HepG2 (cell line): ENCODE measurements at regions not wholly inside any gene's neighbourhood (a gene's known extent, or its start where the extent isn't known, plus 50 kb on each side); places are given as distances from the start of the nearest gene placed in this dataset.

Source experiments
- HNRNPH1 ChIP-seq: fragments of 200-400 bp; formaldehyde crosslinking; optimal IDR thresholded peaks from 2 replicates; pipeline ENCODE3; 2017; ENCODE audit warnings: mild to moderate bottlenecking, low read depth, low read length
- IRF9 ChIP-seq: sonication (generic); formaldehyde crosslinking; IDR thresholded peaks from 2 replicates; pipeline ENCODE4 v1.8.0; 2022; ENCODE audit warnings: missing genetic modification reagents, mild to moderate bottlenecking, borderline replicate concordance
- MEIS1 ChIP-seq: sonication (generic); formaldehyde crosslinking; IDR thresholded peaks from 2 replicates; pipeline ENCODE4 v1.9.0; 2021; ENCODE audit warnings: mild to moderate bottlenecking, missing genetic modification reagents, moderate library complexity, borderline replicate concordance
- MTA3 ChIP-seq: sonication (generic); formaldehyde crosslinking; IDR thresholded peaks from 2 replicates; pipeline ENCODE4 v1.4.0; 2020; ENCODE audit warnings: missing genetic modification reagents
- NFE2 ChIP-seq: sonication (generic); formaldehyde crosslinking; IDR thresholded peaks from 2 replicates; pipeline ENCODE4 v1.4.0; 2020; ENCODE audit warnings: missing genetic modification reagents
- NR2C2 ChIP-seq: sonication (generic); formaldehyde crosslinking; IDR thresholded peaks from 2 replicates; pipeline ENCODE4 v1.4.0; 2020; ENCODE audit warnings: missing genetic modification reagents, mild to moderate bottlenecking, moderate library complexity, borderline replicate concordance
- POGZ ChIP-seq: sonication (generic); formaldehyde crosslinking; IDR thresholded peaks from 2 replicates; pipeline ENCODE4 v1.4.0; 2020; ENCODE audit warnings: mild to moderate bottlenecking, missing genetic modification reagents
- SIN3A ChIP-seq: IDR thresholded peaks from 2 replicates; pipeline ENCODE4 v1.6.1; 2011; ENCODE audit warnings: low read depth, mild to moderate bottlenecking, control low read depth, low read length, borderline replicate concordance
- TFE3 ChIP-seq: IDR thresholded peaks from 2 replicates; pipeline ENCODE4 v1.6.1; 2016
- ZNF614 ChIP-seq: IDR thresholded peaks from 2 replicates; pipeline ENCODE4 v1.6.1; 2018; ENCODE audit warnings: missing biosample characterization, missing genetic modification reagents, inconsistent platforms, borderline replicate concordance
- TF ChIP-seq, protein P1 (sequence below): sonication (generic); formaldehyde crosslinking; IDR thresholded peaks from 2 replicates; pipeline ENCODE4 v1.5.0; 2020; ENCODE audit warnings: mild to moderate bottlenecking, missing genetic modification reagents, moderate library complexity
- TF ChIP-seq, protein P2 (sequence below): sonication (generic); formaldehyde crosslinking; IDR thresholded peaks from 2 replicates; pipeline ENCODE4 v1.4.0; 2020; ENCODE audit warnings: missing genetic modification reagents, borderline replicate concordance
- TF ChIP-seq, protein P3 (sequence below): sonication (generic); formaldehyde crosslinking; IDR thresholded peaks from 2 replicates; pipeline ENCODE4 v1.5.0; 2020; ENCODE audit warnings: missing genetic modification reagents

- TF ChIP-seq POGZ (CRISPR knock-in tag) = no peak
- TF ChIP-seq SIN3A = no peak
- no peak for TF ChIP-seq HNRNPH1
- TF ChIP-seq, protein P1, sequence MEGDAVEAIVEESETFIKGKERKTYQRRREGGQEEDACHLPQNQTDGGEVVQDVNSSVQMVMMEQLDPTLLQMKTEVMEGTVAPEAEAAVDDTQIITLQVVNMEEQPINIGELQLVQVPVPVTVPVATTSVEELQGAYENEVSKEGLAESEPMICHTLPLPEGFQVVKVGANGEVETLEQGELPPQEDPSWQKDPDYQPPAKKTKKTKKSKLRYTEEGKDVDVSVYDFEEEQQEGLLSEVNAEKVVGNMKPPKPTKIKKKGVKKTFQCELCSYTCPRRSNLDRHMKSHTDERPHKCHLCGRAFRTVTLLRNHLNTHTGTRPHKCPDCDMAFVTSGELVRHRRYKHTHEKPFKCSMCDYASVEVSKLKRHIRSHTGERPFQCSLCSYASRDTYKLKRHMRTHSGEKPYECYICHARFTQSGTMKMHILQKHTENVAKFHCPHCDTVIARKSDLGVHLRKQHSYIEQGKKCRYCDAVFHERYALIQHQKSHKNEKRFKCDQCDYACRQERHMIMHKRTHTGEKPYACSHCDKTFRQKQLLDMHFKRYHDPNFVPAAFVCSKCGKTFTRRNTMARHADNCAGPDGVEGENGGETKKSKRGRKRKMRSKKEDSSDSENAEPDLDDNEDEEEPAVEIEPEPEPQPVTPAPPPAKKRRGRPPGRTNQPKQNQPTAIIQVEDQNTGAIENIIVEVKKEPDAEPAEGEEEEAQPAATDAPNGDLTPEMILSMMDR (CRISPR knock-in tag) = no peak
- TF ChIP-seq MTA3 (CRISPR knock-in tag) = no peak
- no peak for TF ChIP-seq IRF9 (CRISPR knock-in tag)
- TF ChIP-seq TFE3 (CRISPR knock-in tag) = no peak
- no peak for TF ChIP-seq ZNF614 (CRISPR knock-in tag)
- TF ChIP-seq, protein P2, sequence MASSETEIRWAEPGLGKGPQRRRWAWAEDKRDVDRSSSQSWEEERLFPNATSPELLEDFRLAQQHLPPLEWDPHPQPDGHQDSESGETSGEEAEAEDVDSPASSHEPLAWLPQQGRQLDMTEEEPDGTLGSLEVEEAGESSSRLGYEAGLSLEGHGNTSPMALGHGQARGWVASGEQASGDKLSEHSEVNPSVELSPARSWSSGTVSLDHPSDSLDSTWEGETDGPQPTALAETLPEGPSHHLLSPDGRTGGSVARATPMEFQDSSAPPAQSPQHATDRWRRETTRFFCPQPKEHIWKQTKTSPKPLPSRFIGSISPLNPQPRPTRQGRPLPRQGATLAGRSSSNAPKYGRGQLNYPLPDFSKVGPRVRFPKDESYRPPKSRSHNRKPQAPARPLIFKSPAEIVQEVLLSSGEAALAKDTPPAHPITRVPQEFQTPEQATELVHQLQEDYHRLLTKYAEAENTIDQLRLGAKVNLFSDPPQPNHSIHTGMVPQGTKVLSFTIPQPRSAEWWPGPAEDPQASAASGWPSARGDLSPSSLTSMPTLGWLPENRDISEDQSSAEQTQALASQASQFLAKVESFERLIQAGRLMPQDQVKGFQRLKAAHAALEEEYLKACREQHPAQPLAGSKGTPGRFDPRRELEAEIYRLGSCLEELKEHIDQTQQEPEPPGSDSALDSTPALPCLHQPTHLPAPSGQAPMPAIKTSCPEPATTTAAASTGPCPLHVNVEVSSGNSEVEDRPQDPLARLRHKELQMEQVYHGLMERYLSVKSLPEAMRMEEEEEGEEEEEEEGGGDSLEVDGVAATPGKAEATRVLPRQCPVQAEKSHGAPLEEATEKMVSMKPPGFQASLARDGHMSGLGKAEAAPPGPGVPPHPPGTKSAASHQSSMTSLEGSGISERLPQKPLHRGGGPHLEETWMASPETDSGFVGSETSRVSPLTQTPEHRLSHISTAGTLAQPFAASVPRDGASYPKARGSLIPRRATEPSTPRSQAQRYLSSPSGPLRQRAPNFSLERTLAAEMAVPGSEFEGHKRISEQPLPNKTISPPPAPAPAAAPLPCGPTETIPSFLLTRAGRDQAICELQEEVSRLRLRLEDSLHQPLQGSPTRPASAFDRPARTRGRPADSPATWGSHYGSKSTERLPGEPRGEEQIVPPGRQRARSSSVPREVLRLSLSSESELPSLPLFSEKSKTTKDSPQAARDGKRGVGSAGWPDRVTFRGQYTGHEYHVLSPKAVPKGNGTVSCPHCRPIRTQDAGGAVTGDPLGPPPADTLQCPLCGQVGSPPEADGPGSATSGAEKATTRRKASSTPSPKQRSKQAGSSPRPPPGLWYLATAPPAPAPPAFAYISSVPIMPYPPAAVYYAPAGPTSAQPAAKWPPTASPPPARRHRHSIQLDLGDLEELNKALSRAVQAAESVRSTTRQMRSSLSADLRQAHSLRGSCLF (CRISPR knock-in tag) = no peak
- TF ChIP-seq, protein P3, sequence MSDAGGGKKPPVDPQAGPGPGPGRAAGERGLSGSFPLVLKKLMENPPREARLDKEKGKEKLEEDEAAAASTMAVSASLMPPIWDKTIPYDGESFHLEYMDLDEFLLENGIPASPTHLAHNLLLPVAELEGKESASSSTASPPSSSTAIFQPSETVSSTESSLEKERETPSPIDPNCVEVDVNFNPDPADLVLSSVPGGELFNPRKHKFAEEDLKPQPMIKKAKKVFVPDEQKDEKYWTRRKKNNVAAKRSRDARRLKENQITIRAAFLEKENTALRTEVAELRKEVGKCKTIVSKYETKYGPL (CRISPR knock-in tag) = no peak
- no peak for TF ChIP-seq NFE2 (CRISPR knock-in tag)
- no peak for TF ChIP-seq MEIS1 (CRISPR knock-in tag)
- no peak for TF ChIP-seq NR2C2
Observed at GRCh38 chr21:19684328-19684727, 1280.7 kb upstream of the TMPRSS15 start.
